H1 (cell line): ENCODE measurements at regions not wholly inside any gene's neighbourhood (a gene's known extent, or its start where the extent isn't known, plus 50 kb on each side); places are given as distances from the start of the nearest gene placed in this dataset.

Experiments
- CTCF ChIA-PET: fragments of 300-600 bp; sonication (Branson Sonifier 250); formaldehyde crosslinking; loops from one replicate; lab custom pipeline; 2021; ENCODE audit not compliant: partially characterized antibody; lab: Charles Lee
- POLR2A ChIA-PET: fragments of 300-600 bp; sonication (Branson Sonifier 250); formaldehyde crosslinking; loops from one replicate; lab custom pipeline; 2021; ENCODE audit warnings: inconsistent platforms; ENCODE audit not compliant: partially characterized antibody; lab: Charles Lee
- DNase-seq, 2 experiments: peaks; one replicate each; pipeline versions ENCODE4 v3.0.0 to v3.0.0-alpha.2; 2010 to 2022; ENCODE audit warnings: low spot score in 2 of 2, low read depth in 1 of 2, mixed read lengths in 1 of 2
- FAIRE-seq: peaks from 2 replicates; lab custom pipeline; 2011; peaks lifted over from hg19 to GRCh38; lab: Jason Lieb, UNC
- H2AFZ ChIP-seq: 2 replicates; pipeline ENCODE4 v1.8.1; 2012; ENCODE audit warnings: low read length, inconsistent platforms
- H2AK5ac ChIP-seq: 2 replicates; pipeline ENCODE4 v1.6.1; 2013; ENCODE audit warnings: low read depth, low read length
- H2BK120ac ChIP-seq: replicated peaks from 2 replicates; pipeline ENCODE3; 2013; ENCODE audit warnings: low read depth, low read length, inconsistent platforms
- H2BK12ac ChIP-seq: 2 replicates; pipeline ENCODE4 v1.6.1; 2013; ENCODE audit warnings: low read depth, low read length
- H2BK15ac ChIP-seq: 2 replicates; pipeline ENCODE4 v1.6.1; 2013; ENCODE audit warnings: low read length
- H2BK20ac ChIP-seq: 2 replicates; pipeline ENCODE4 v1.6.1; 2013; ENCODE audit warnings: low read length
- H2BK5ac ChIP-seq: 2 replicates; pipeline ENCODE4 v1.6.1; 2013; ENCODE audit warnings: low read depth, low read length
- H3K14ac ChIP-seq: 2 replicates; pipeline ENCODE4 v1.6.1; 2013; ENCODE audit warnings: inconsistent platforms; ENCODE audit not compliant: insufficient read length
- H3K18ac ChIP-seq: 2 replicates; pipeline ENCODE4 v1.6.1; 2013; ENCODE audit warnings: low read length; ENCODE audit errors: extremely low read depth
- H3K23ac ChIP-seq: 2 replicates; pipeline ENCODE4 v1.6.1; 2013; ENCODE audit warnings: inconsistent platforms; ENCODE audit not compliant: insufficient read length
- H3K23me2 ChIP-seq: 2 replicates; pipeline ENCODE4 v1.6.1; 2013; ENCODE audit warnings: low read depth, low read length
- H3K27ac ChIP-seq: 2 replicates; pipeline ENCODE4 v1.6.1; 2011; ENCODE audit warnings: low read depth, low read length, inconsistent platforms
- H3K27me3 ChIP-seq, 4 experiments: replicated peaks in 1 of 4; 1 replicate in 1 of 4; 2 replicates in 3 of 4; pipeline versions ENCODE4 v1.6.1 to v1.8.1; 2011 to 2013; ENCODE audit warnings: low read length in 3 of 4, mild to moderate bottlenecking in 3 of 4, inconsistent platforms in 2 of 4, mixed read lengths in 2 of 4, moderate library complexity in 1 of 4; ENCODE audit not compliant: control insufficient read depth in 3 of 4, insufficient read depth in 3 of 4; ENCODE audit errors: extremely low read depth in 1 of 4
- H3K36me3 ChIP-seq, 4 experiments: 2 replicates each; pipeline versions ENCODE4 v1.6.1 to v1.8.1; 2011 to 2013; ENCODE audit warnings: mild to moderate bottlenecking in 4 of 4, low read length in 3 of 4, moderate library complexity in 2 of 4, control low read depth in 1 of 4, inconsistent platforms in 1 of 4; ENCODE audit not compliant: insufficient read depth in 4 of 4, control insufficient read depth in 2 of 4
- H3K4ac ChIP-seq: replicated peaks from 2 replicates; pipeline ENCODE3; 2013; ENCODE audit warnings: low read length, low read depth, mixed read lengths, inconsistent platforms; ENCODE audit not compliant: insufficient read length
- H3K4me1 ChIP-seq, 4 experiments: replicated peaks in 1 of 4; 1 replicate in 1 of 4; 2 replicates in 3 of 4; pipeline versions ENCODE4 v1.6.1 to v1.8.1; 2011 to 2013; ENCODE audit warnings: low read length in 3 of 4, inconsistent platforms in 2 of 4, mixed read lengths in 1 of 4; ENCODE audit not compliant: insufficient read depth in 4 of 4, control insufficient read depth in 3 of 4
- H3K4me2 ChIP-seq, 2 experiments: 2 replicates each; pipeline versions ENCODE4 v1.6.1 to v1.8.1; 2011 to 2013; ENCODE audit warnings: low read depth in 2 of 2, low read length in 2 of 2, control low read depth in 1 of 2, inconsistent platforms in 1 of 2, mild to moderate bottlenecking in 1 of 2; ENCODE audit not compliant: insufficient read depth in 1 of 2
- H3K4me3 ChIP-seq, 4 experiments: fragments of 200-600, 300-600 bp in 1 of 4; sonication (generic), shearing (Covaris generic), sonication (Bioruptor Twin) in 1 of 4; 2 replicates each; pipeline versions ENCODE4 v1.5.1 to v1.8.1; 2011 to 2016; ENCODE audit warnings: low read length in 4 of 4, low read depth in 3 of 4, control low read depth in 2 of 4, inconsistent platforms in 2 of 4, mild to moderate bottlenecking in 2 of 4, mixed read lengths in 1 of 4, moderate library complexity in 1 of 4; ENCODE audit not compliant: insufficient read depth in 2 of 4; ENCODE audit errors: extremely low read depth in 1 of 4
- H3K56ac ChIP-seq: replicated peaks from 2 replicates; pipeline ENCODE3; 2013; ENCODE audit warnings: low read depth, mild to moderate bottlenecking, mixed read lengths, low read length, inconsistent platforms; ENCODE audit not compliant: insufficient read length
- H3K79me1 ChIP-seq: 2 replicates; pipeline ENCODE4 v1.6.1; 2013; ENCODE audit warnings: low read depth, low read length, control low read depth
- H3K79me2 ChIP-seq, 2 experiments: 2 replicates each; pipeline versions ENCODE4 v1.6.1 to v1.8.1; 2012 to 2013; ENCODE audit warnings: low read length in 2 of 2, mild to moderate bottlenecking in 2 of 2, inconsistent platforms in 1 of 2; ENCODE audit not compliant: insufficient read depth in 2 of 2, control insufficient read depth in 1 of 2
- H3K9ac ChIP-seq, 4 experiments: replicated peaks in 1 of 4; 1 replicate in 1 of 4; 2 replicates in 3 of 4; pipeline versions ENCODE4 v1.6.1 to v1.8.1; 2011 to 2013; ENCODE audit warnings: low read depth in 3 of 4, low read length in 3 of 4, control low read depth in 2 of 4, mild to moderate bottlenecking in 2 of 4, moderate library complexity in 2 of 4, inconsistent platforms in 1 of 4; ENCODE audit errors: extremely low read depth in 1 of 4
- H3K9me3 ChIP-seq, 2 experiments: 2 replicates each; pipeline versions ENCODE4 v1.6.1 to v1.8.1; 2012 to 2013; ENCODE audit warnings: mild to moderate bottlenecking in 2 of 2, moderate library complexity in 2 of 2, control low read depth in 1 of 2, inconsistent platforms in 1 of 2, low read depth in 1 of 2, low read length in 1 of 2, mixed read lengths in 1 of 2; ENCODE audit not compliant: insufficient read depth in 2 of 2
- H4K20me1 ChIP-seq, 2 experiments: replicated peaks in 1 of 2; 2 replicates each; pipeline versions ENCODE3 to v1.8.1; 2011 to 2013; ENCODE audit warnings: inconsistent platforms in 2 of 2, low read length in 2 of 2, mild to moderate bottlenecking in 1 of 2; ENCODE audit not compliant: insufficient read depth in 2 of 2, control insufficient read depth in 1 of 2
- H4K5ac ChIP-seq: 2 replicates; pipeline ENCODE4 v1.6.1; 2013; ENCODE audit warnings: low read length, low read depth, mixed read lengths, inconsistent platforms; ENCODE audit not compliant: insufficient read length
- H4K8ac ChIP-seq: 2 replicates; pipeline ENCODE4 v1.8.0; 2013; ENCODE audit warnings: mild to moderate bottlenecking, moderate library complexity, low read length, inconsistent platforms; ENCODE audit not compliant: insufficient read depth; ENCODE audit errors: extremely low read depth
- H4K91ac ChIP-seq: replicated peaks from 2 replicates; pipeline ENCODE3; 2013; ENCODE audit warnings: low read length, mixed read lengths, inconsistent platforms; ENCODE audit not compliant: insufficient read length
- ATF2 ChIP-seq: IDR thresholded peaks from 2 replicates; pipeline ENCODE4 v1.6.1; 2012; ENCODE audit warnings: low read length, inconsistent platforms
- GABPA ChIP-seq: IDR thresholded peaks from 2 replicates; pipeline ENCODE4 v1.6.1; 2011; ENCODE audit warnings: mild to moderate bottlenecking, low read length, moderate library complexity, borderline replicate concordance; ENCODE audit not compliant: insufficient read depth
- MAX ChIP-seq: IDR thresholded peaks from 2 replicates; pipeline ENCODE4 v1.6.1; 2012; ENCODE audit warnings: inconsistent platforms
- TAF7 ChIP-seq: optimal IDR thresholded peaks from 2 replicates; pipeline ENCODE3; 2011; ENCODE audit warnings: low read depth, mild to moderate bottlenecking, inconsistent platforms, low read length, moderate library complexity, borderline replicate concordance
- YY1 ChIP-seq: IDR thresholded peaks from 2 replicates; pipeline ENCODE4 v1.6.1; 2011; ENCODE audit warnings: low read depth, mild to moderate bottlenecking, low read length
- WGBS, 2 experiments: shearing (Covaris generic) in 1 of 2; methylation state at CpG; one replicate each; pipeline versions ENCODE4 v1.1.6 to v1.1.7; 2013 to 2015; ENCODE audit warnings: low lambda C conversion rate in 2 of 2, mixed read lengths in 2 of 2, inconsistent platforms in 1 of 2, low coverage in 1 of 2, missing lambda C conversion rate in 1 of 2; ENCODE audit not compliant: insufficient replicate concordance in 2 of 2, insufficient coverage in 1 of 2, insufficient read length in 1 of 2; ENCODE audit errors: extremely low coverage in 1 of 2, missing lambda C conversion rate in 1 of 2; 5-methylcytosine and 5-hydroxymethylcytosine counted together

GRCh38 chr4:45293335-45293734, 567.0 kb upstream of the GNPDA2 start:
- Histone ChIP-seq H3K9me3 (no peaks in the 10 kb centered on the region), H3K4me2 (no peak overlapping the region), H2BK5ac (no peak overlapping the region), H4K91ac (no peak overlapping the region), H2AK5ac (no peak overlapping the region), H3K23ac (no peak overlapping the region), H3K4ac (no peak overlapping the region), H4K5ac (no peak overlapping the region), H2BK15ac (no peak overlapping the region), H3K36me3 (no peaks in the 10 kb centered on the region), H2AFZ (no peak overlapping the region), H4K20me1 (no peaks in the 10 kb centered on the region), H3K27me3 (no peaks in the 10 kb centered on the region), H3K18ac (no peak overlapping the region), H3K56ac (no peak overlapping the region), H3K4me3 (no peak overlapping the region), H2BK120ac (no peak overlapping the region), H2BK12ac (no peak overlapping the region), H3K79me2 (no peaks in the 10 kb centered on the region)
- ChIA-PET CTCF (no interaction called here), POLR2A (interaction anchor here (0.5 kb wide), 1 partner anchor 21 kb away, joined by 3 read pairs; no protein-coding TSS in a partner anchor)
- DNase-seq: no peak
- WGBS, 2 experiments: 91% methylated on average over 6 of the region's 6 CpGs; no CpG with 5 or more reads in 1 of the 2 experiments
- FAIRE-seq: no peak
- TF ChIP-seq MAX: no peak
- no peak for TF ChIP-seq GABPA
- no peak for TF ChIP-seq ATF2
- TF ChIP-seq TAF7: no peak
- no peak for TF ChIP-seq YY1
- TF ChIP-seq, all 59 proteins: peak for 0
- Histone ChIP-seq H3K27ac (no peak overlapping the region), H3K14ac (no peak overlapping the region), H2BK20ac (no peak overlapping the region), H3K9ac (no peak overlapping the region), H3K79me1 (no peaks in the 10 kb centered on the region), H3K23me2 (no peaks in the 10 kb centered on the region), H3K4me1 (no peaks in the 10 kb centered on the region), H4K8ac (peak overlapping the region; percentile 54; the same call in 1 of the 2 replicates)
